Aorta (tissue), 5 donors: ENCODE measurements at regions not wholly inside any gene's neighbourhood (a gene's known extent, or its start where the extent isn't known, plus 50 kb on each side); places are given as distances from the start of the nearest gene placed in this dataset.

ENCODE experiments used
- ATAC-seq: fragments of 200-7000 bp; cut with Tn5 transposase; one replicate; pipeline ENCODE4 v1.9.1; 2022; ENCODE audit warnings: moderate library complexity; ENCODE audit not compliant: low FRiP score
- DNase-seq, 2 donors: peaks; one replicate each; pipeline ENCODE4 v3.0.0-alpha.2; 2020
- H3K27ac ChIP-seq, 2 donors: one replicate each; pipeline ENCODE4 v1.5.1; 2013; ENCODE audit warnings: low read length in 2 of 2, mild to moderate bottlenecking in 2 of 2, moderate library complexity in 2 of 2, control low read depth in 1 of 2, inconsistent platforms in 1 of 2, low read depth in 1 of 2
- H3K27me3 ChIP-seq, 2 donors: one replicate each; pipeline ENCODE4 v1.6.1; 2013; ENCODE audit warnings: control low read depth in 1 of 2, low read length in 1 of 2, mild to moderate bottlenecking in 1 of 2, moderate library complexity in 1 of 2; ENCODE audit not compliant: insufficient read depth in 2 of 2, control insufficient read depth in 1 of 2
- H3K36me3 ChIP-seq, 2 donors: one replicate each; pipeline ENCODE4 v1.6.1; 2013; ENCODE audit warnings: control low read depth in 1 of 2, low read length in 1 of 2, mild to moderate bottlenecking in 1 of 2; ENCODE audit not compliant: insufficient read depth in 2 of 2, control insufficient read depth in 1 of 2
- H3K4me1 ChIP-seq, 2 donors: one replicate each; pipeline ENCODE4 v1.6.1; 2013; ENCODE audit warnings: low read length in 2 of 2, control low read depth in 1 of 2, mild to moderate bottlenecking in 1 of 2, moderate library complexity in 1 of 2; ENCODE audit not compliant: insufficient read depth in 2 of 2, control insufficient read depth in 1 of 2
- H3K4me3 ChIP-seq, 2 donors: one replicate each; pipeline ENCODE4 v1.5.1; 2013; ENCODE audit warnings: low read length in 2 of 2, control low read depth in 1 of 2, mild to moderate bottlenecking in 1 of 2
- H3K9me3 ChIP-seq: one replicate; pipeline ENCODE4 v1.6.1; 2013; ENCODE audit warnings: mild to moderate bottlenecking, low read length; ENCODE audit not compliant: control insufficient read depth
- WGBS, 2 donors: extraction: QIAGEN DNeasy Blood & Tissue Kit; methylation state at CpG; one replicate each; pipeline ENCODE4 v1.1.7; 2013; 5-methylcytosine and 5-hydroxymethylcytosine counted together
- intact Hi-C, 2 donors: fragments of 100-400 bp; cut with DNase I; formaldehyde crosslinking; loops; one replicate each; pipeline versions ENCODE4 v1.14.2 to v1.15.0; 2022
- donor health status: healthy with polysubstance abuse.
- donor health status: Bipolar disorder and iron deficiency.
- donor health status: DM: no; HTN: no; CAD: no.
- donor health status: DM: no; HTN: no; CAD: no.
- donor health status: DM: yes; HTN: yes; CAD: no.

DNA sequence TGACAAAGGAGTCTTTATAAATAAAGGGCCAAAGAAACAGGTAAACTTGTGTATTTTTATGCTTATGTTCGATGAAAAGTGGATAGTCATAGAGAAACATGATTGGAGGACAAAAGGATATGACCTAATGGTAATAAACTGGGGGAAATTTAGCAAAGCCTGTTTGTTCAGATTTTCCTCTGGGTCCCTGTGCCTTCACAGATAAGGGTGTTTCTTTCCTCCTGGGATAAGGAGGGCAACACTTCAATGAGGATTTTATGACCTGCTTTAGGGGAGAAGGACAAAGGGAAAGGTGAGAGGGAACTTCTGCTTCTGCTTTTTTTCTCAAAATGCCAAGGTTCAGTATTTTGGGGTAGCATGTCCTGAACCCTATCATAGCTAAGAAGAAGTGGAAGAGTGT, 531.3 kb upstream of the ALCAM start:
- Histone ChIP-seq H3K27me3 (no peaks in the 10 kb centered on the region), H3K4me1 (no peaks in the 10 kb centered on the region), H3K27ac (no peak overlapping the region), H3K4me3 (no peak overlapping the region), H3K9me3 (no peaks in the 10 kb centered on the region), H3K36me3 (no peaks in the 10 kb centered on the region)
- DNase-seq (no peak), ATAC-seq (no peak)
- 89 to 91% methylated on average over 1 of the region's 1 CpG for WGBS, 2 donors
- intact Hi-C loops, result no loop called here

GRCh38 chr3:104846270-104846669, 520.4 kb upstream of the ALCAM start:
- Histone ChIP-seq H3K4me1 (no peaks in the 10 kb centered on the region), H3K4me3 (no peak overlapping the region), H3K9me3 (peaks cover 1% of the 10 kb centered on the region), H3K27me3 (no peaks in the 10 kb centered on the region), H3K27ac (no peak overlapping the region), H3K36me3 (no peaks in the 10 kb centered on the region)
- 29 to 34% methylated on average over 2 of the region's 2 CpGs for WGBS, 2 donors
- DNase-seq (no peak), ATAC-seq (no peak)
- intact Hi-C loops, result no loop called here

- no peaks in the 10 kb centered on the region for H3K36me3 ChIP-seq
- WGBS, 2 donors, result 84% methylated on average over 2 of the region's 2 CpGs
- intact Hi-C loops, result no loop called here
- no peak for ATAC-seq
- peaks cover 1% of the 10 kb centered on the region for H3K9me3 ChIP-seq
- no peak for DNase-seq
- no peak overlapping the region for H3K27ac ChIP-seq
- H3K4me3 ChIP-seq, result no peak overlapping the region
- no peaks in the 10 kb centered on the region for H3K4me1 ChIP-seq
- H3K27me3 ChIP-seq, result no peaks in the 10 kb centered on the region
These were observed 517.6 kb upstream of the ALCAM start for GRCh38 chr3:104849070-104849469.

DNA sequence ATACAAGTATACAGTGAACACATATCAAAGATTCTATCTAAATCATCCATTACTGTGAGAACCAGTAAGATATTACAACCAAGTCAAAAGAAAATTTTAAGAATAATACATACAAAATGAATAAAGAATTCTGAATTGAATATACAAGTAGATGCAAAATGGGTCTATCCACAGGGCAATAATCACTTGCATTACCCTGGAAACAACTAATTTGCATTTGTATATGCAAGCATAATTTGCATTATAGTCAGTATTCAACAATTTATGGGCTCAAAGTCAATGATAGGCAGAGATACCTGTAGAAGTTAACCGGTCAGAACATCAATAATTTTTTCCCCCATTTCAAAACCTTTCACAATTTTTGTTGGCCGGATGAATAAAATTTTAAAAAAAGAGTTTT, 512.2 kb upstream of the ALCAM start:
- no peak for ATAC-seq
- H3K27me3 ChIP-seq, result no peaks in the 10 kb centered on the region
- H3K4me1 ChIP-seq, result no peaks in the 10 kb centered on the region
- 83 to 86% methylated on average over 2 of the region's 2 CpGs for WGBS, 2 donors
- no peak overlapping the region for H3K27ac ChIP-seq
- no peak overlapping the region for H3K4me3 ChIP-seq
- intact Hi-C loops, result no loop called here
- no peak for DNase-seq
- H3K36me3 ChIP-seq, result no peaks in the 10 kb centered on the region
- H3K9me3 ChIP-seq, result no peaks in the 10 kb centered on the region

DNA sequence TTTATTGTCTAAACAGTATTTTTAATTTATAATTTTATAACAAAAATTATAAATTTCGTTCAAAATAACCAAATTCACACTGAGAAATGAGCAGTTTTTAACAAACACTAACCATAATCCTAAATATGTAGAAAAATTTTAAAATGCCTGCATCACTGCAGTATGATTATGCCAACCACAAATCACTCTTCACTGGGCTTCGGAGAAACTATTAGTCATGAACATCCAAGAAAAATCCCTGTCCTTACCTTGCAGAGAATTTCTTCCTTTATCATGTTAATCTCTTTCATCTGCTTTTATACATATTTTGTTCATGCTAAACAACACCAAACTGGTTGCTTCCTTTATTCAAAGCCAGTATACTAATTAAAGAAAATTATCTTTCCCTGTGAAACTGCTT, 511.0 kb upstream of the ALCAM start:
- ATAC-seq, result no peak
- no peaks in the 10 kb centered on the region for H3K36me3 ChIP-seq
- WGBS, 2 donors, result 62 to 71% methylated on average over 2 of the region's 2 CpGs
- no peaks in the 10 kb centered on the region for H3K4me1 ChIP-seq
- H3K9me3 ChIP-seq, result no peaks in the 10 kb centered on the region
- H3K27ac ChIP-seq, result no peak overlapping the region
- intact Hi-C loops, result no loop called here
- no peaks in the 10 kb centered on the region for H3K27me3 ChIP-seq
- no peak for DNase-seq
- H3K4me3 ChIP-seq, result no peak overlapping the region

GRCh38 chr3:104856741-104857140, 510.0 kb upstream of the ALCAM start:
- no peaks in the 10 kb centered on the region for H3K9me3 ChIP-seq
- ATAC-seq, result no peak
- no peaks in the 10 kb centered on the region for H3K36me3 ChIP-seq
- no peak overlapping the region for H3K27ac ChIP-seq
- H3K4me1 ChIP-seq, result no peaks in the 10 kb centered on the region
- no peak for DNase-seq
- no peaks in the 10 kb centered on the region for H3K27me3 ChIP-seq
- intact Hi-C loops, result no loop called here
- no peak overlapping the region for H3K4me3 ChIP-seq
- WGBS, 2 donors, result 50 to 59% methylated on average over 2 of the region's 2 CpGs

- Histone ChIP-seq H3K27ac (no peak overlapping the region), H3K4me3 (no peak overlapping the region), H3K36me3 (no peaks in the 10 kb centered on the region), H3K9me3 (no peaks in the 10 kb centered on the region), H3K27me3 (no peaks in the 10 kb centered on the region), H3K4me1 (no peaks in the 10 kb centered on the region)
- 81 to 85% methylated on average over 2 of the region's 2 CpGs for WGBS, 2 donors
- no peak for DNase-seq
- intact Hi-C loops, result no loop called here
- no peak for ATAC-seq
These were observed 498.4 kb upstream of the ALCAM start for GRCh38 chr3:104868291-104868690.

DNA sequence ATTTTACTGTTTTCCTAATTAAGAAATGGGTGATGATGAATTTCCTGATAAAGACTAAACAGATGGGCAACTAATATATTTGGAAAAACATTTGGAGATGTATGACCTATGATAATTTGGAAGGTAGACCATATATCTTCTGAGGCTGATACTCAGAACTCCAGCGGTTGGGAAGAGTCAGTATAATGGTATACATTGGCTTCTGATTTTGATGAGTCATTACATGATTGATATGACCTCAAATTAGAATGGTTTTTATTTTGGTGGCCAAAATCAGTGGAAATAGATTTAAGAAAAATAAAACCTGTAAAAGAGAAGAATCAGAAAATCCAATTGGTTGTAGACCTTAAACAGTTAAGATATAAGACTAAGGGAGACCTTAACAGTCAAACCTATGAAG, 496.4 kb upstream of the ALCAM start:
- DNase-seq, result no peak
- no peak for ATAC-seq
- Histone ChIP-seq H3K27me3 (no peaks in the 10 kb centered on the region), H3K9me3 (no peaks in the 10 kb centered on the region), H3K27ac (no peak overlapping the region), H3K4me3 (no peak overlapping the region), H3K36me3 (no peaks in the 10 kb centered on the region), H3K4me1 (no peaks in the 10 kb centered on the region)
- WGBS, 2 donors, result 95 to 96% methylated on average over 1 of the region's 1 CpG
- intact Hi-C loops, result no loop called here

GRCh38 chr3:104873331-104873730, 493.4 kb upstream of the ALCAM start:
- Histone ChIP-seq H3K9me3 (peaks cover 1% of the 10 kb centered on the region), H3K4me3 (no peak overlapping the region), H3K36me3 (no peaks in the 10 kb centered on the region), H3K4me1 (no peaks in the 10 kb centered on the region), H3K27ac (no peak overlapping the region), H3K27me3 (no peaks in the 10 kb centered on the region)
- intact Hi-C loops, result no loop called here
- WGBS, 2 donors, result 72 to 73% methylated on average over 1 of the region's 1 CpG
- no peak for ATAC-seq
- no peak for DNase-seq
